BE2C (cell line): ENCODE measurements at regions not wholly inside any gene's neighbourhood (a gene's known extent, or its start where the extent isn't known, plus 50 kb on each side); places are given as distances from the start of the nearest gene placed in this dataset.

Experiments used
- DNase-seq: peaks from one replicate; pipeline ENCODE4 v3.0.0-alpha.2; 2020
- H3K27me3 ChIP-seq: fragments of 250-450 bp; sonication (Bioruptor Pico); 2 replicates; pipeline ENCODE4 v1.5.1; 2020; ENCODE audit warnings: mild to moderate bottlenecking
- H3K36me3 ChIP-seq: fragments of 250-450 bp; sonication (Bioruptor Pico); 2 replicates; pipeline ENCODE4 v1.5.1; 2020; ENCODE audit warnings: mild to moderate bottlenecking
- H3K4me1 ChIP-seq: fragments of 250-450 bp; sonication (Bioruptor Pico); 2 replicates; pipeline ENCODE4 v1.5.1; 2020
- H3K4me3 ChIP-seq: 2 replicates; pipeline ENCODE4 v1.5.1; 2011; ENCODE audit warnings: low read depth, low read length
- H3K9me3 ChIP-seq: fragments of 250-450 bp; sonication (Bioruptor Pico); 2 replicates; pipeline ENCODE4 v1.5.1; 2020
- CTCF ChIP-seq: IDR thresholded peaks from 2 replicates; pipeline ENCODE4 v1.5.1; 2012; ENCODE audit warnings: mild to moderate bottlenecking, low read depth, low read length

- TF ChIP-seq CTCF, result no peak
- no peak for DNase-seq
- no peaks in the 10 kb centered on the region for H3K36me3 ChIP-seq
- no peak overlapping the region for H3K4me3 ChIP-seq
- H3K4me1 ChIP-seq, result no peaks in the 10 kb centered on the region
- H3K27me3 ChIP-seq, result no peaks in the 10 kb centered on the region
- H3K9me3 ChIP-seq, result peaks cover 3% of the 10 kb centered on the region
These were observed 229.2 kb downstream of the TUBA3C start for GRCh38 chr13:18952225-18953016.

GRCh38 chr13:18951412-18951811, 230.2 kb downstream of the TUBA3C start:
- Histone ChIP-seq H3K27me3 (no peaks in the 10 kb centered on the region), H3K4me3 (no peak overlapping the region), H3K9me3 (peaks cover 3% of the 10 kb centered on the region; the same call in 1 of the 2 replicates), H3K4me1 (no peaks in the 10 kb centered on the region), H3K36me3 (no peaks in the 10 kb centered on the region)
- no peak for TF ChIP-seq CTCF
- DNase-seq, result no peak

GRCh38 chr13:18949970-18950369, 231.7 kb downstream of the TUBA3C start:
- no peaks in the 10 kb centered on the region for H3K27me3 ChIP-seq
- H3K36me3 ChIP-seq, result no peaks in the 10 kb centered on the region
- no peak for TF ChIP-seq CTCF
- H3K4me1 ChIP-seq, result no peaks in the 10 kb centered on the region
- no peak overlapping the region for H3K4me3 ChIP-seq
- no peaks in the 10 kb centered on the region; the same call in 1 of the 2 replicates for H3K9me3 ChIP-seq
- DNase-seq, result no peak

- no peaks in the 10 kb centered on the region; the same call in 1 of the 2 replicates for H3K9me3 ChIP-seq
- DNase-seq, result no peak
- no peak overlapping the region for H3K4me3 ChIP-seq
- H3K4me1 ChIP-seq, result no peaks in the 10 kb centered on the region
- no peaks in the 10 kb centered on the region for H3K27me3 ChIP-seq
- no peaks in the 10 kb centered on the region for H3K36me3 ChIP-seq
- no peak for TF ChIP-seq CTCF
These were observed 232.2 kb downstream of the TUBA3C start for GRCh38 chr13:18949489-18949761.

- no peak for DNase-seq
- Histone ChIP-seq H3K4me3 (no peak overlapping the region), H3K4me1 (no peaks in the 10 kb centered on the region), H3K9me3 (no peaks in the 10 kb centered on the region; the same call in 1 of the 2 replicates), H3K36me3 (no peaks in the 10 kb centered on the region), H3K27me3 (no peaks in the 10 kb centered on the region)
- TF ChIP-seq CTCF, result no peak
These were observed 232.7 kb downstream of the TUBA3C start for GRCh38 chr13:18948664-18949488.

- Histone ChIP-seq H3K4me1 (no peaks in the 10 kb centered on the region), H3K27me3 (no peaks in the 10 kb centered on the region), H3K9me3 (no peaks in the 10 kb centered on the region; the same call in 1 of the 2 replicates), H3K4me3 (no peak overlapping the region), H3K36me3 (no peaks in the 10 kb centered on the region)
- no peak for DNase-seq
- no peak for TF ChIP-seq CTCF
These were observed 233.5 kb downstream of the TUBA3C start for GRCh38 chr13:18948012-18948663.
